IMR-90 (cell line): ENCODE measurements at regions not wholly inside any gene's neighbourhood (a gene's known extent, or its start where the extent isn't known, plus 50 kb on each side); places are given as distances from the start of the nearest gene placed in this dataset.

Experiments
- ATAC-seq: fragments of 200-7000 bp; cut with Tn5 transposase; 2 replicates; pipeline ENCODE4 v1.9.1; 2020; ENCODE audit warnings: low read depth, mild to moderate bottlenecking, moderate library complexity
- BruUV-seq: library from RNA; stranded (reverse); fragments of 400-500 nt; replicated peaks from 2 replicates; lab custom pipeline; 2021; lab: Mats Ljungman, UMichigan
- CTCF ChIA-PET: fragments of 300-600 bp; formaldehyde crosslinking; extraction: SDS; loops from one replicate; lab custom pipeline; 2021; ENCODE audit warnings: antibody characterized with exemption; lab: Yijun Ruan, JAX
- POLR2A ChIA-PET: fragments of 300-600 bp; sonication (Branson Sonifier 250); formaldehyde crosslinking; loops from one replicate; lab custom pipeline; 2022; ENCODE audit warnings: antibody characterized with exemption; ENCODE audit not compliant: unreplicated experiment; lab: Charles Lee
- DNase-seq: peaks from one replicate; pipeline ENCODE4 v3.0.0; 2013
- H2AFZ ChIP-seq: replicated peaks from 2 replicates; pipeline ENCODE3; 2013; ENCODE audit warnings: low read length, mild to moderate bottlenecking; ENCODE audit not compliant: poor library complexity
- H2AK5ac ChIP-seq: 2 replicates; pipeline ENCODE4 v1.6.1; 2013; ENCODE audit warnings: low read depth, low read length, inconsistent platforms
- H2AK9ac ChIP-seq: replicated peaks from 2 replicates; pipeline ENCODE3; 2013; ENCODE audit warnings: mild to moderate bottlenecking, low read depth, low read length, moderate library complexity; ENCODE audit not compliant: poor library complexity
- H2BK120ac ChIP-seq: 2 replicates; pipeline ENCODE4 v1.6.1; 2013; ENCODE audit warnings: low read depth, low read length, inconsistent platforms
- H2BK15ac ChIP-seq: 3 replicates; pipeline ENCODE4 v1.6.1; 2013; ENCODE audit warnings: low read depth, low read length, inconsistent platforms
- H2BK20ac ChIP-seq: 2 replicates; pipeline ENCODE4 v1.6.1; 2013; ENCODE audit warnings: low read depth, mild to moderate bottlenecking, inconsistent platforms, low read length, moderate library complexity
- H2BK5ac ChIP-seq: 2 replicates; pipeline ENCODE4 v1.6.1; 2013; ENCODE audit warnings: mild to moderate bottlenecking, low read depth, low read length, inconsistent platforms; ENCODE audit not compliant: poor library complexity, severe bottlenecking
- H3K14ac ChIP-seq: replicated peaks from 2 replicates; pipeline ENCODE4 v1.6.1; 2013; ENCODE audit warnings: low read depth, low read length, inconsistent platforms
- H3K18ac ChIP-seq: 2 replicates; pipeline ENCODE4 v1.6.1; 2013; ENCODE audit warnings: low read depth, low read length, control low read depth
- H3K23ac ChIP-seq: 2 replicates; pipeline ENCODE4 v1.6.1; 2013; ENCODE audit warnings: low read depth, low read length, inconsistent platforms
- H3K27ac ChIP-seq: 2 replicates; pipeline ENCODE4 v1.5.1; 2013; ENCODE audit warnings: mild to moderate bottlenecking, control low read depth, low read length; ENCODE audit not compliant: insufficient read depth
- H3K27me3 ChIP-seq: 2 replicates; pipeline ENCODE4 v1.6.1; 2013; ENCODE audit warnings: low read length; ENCODE audit not compliant: control insufficient read depth, insufficient read depth
- H3K36me3 ChIP-seq: 2 replicates; pipeline ENCODE4 v1.6.1; 2013; ENCODE audit warnings: low read length, mixed read lengths; ENCODE audit not compliant: control insufficient read depth, insufficient read depth
- H3K4ac ChIP-seq: 2 replicates; pipeline ENCODE4 v1.6.1; 2013; ENCODE audit warnings: low read depth, low read length, inconsistent platforms
- H3K4me1 ChIP-seq: 2 replicates; pipeline ENCODE4 v1.6.1; 2013; ENCODE audit warnings: low read length, mixed read lengths; ENCODE audit not compliant: control insufficient read depth, insufficient read depth
- H3K4me2 ChIP-seq: 2 replicates; pipeline ENCODE4 v1.6.1; 2013; ENCODE audit warnings: low read depth, mild to moderate bottlenecking, control low read depth, low read length, moderate library complexity
- H3K4me3 ChIP-seq: 2 replicates; pipeline ENCODE4 v1.5.1; 2013; ENCODE audit warnings: low read depth, mild to moderate bottlenecking, control low read depth, low read length, moderate library complexity; ENCODE audit not compliant: insufficient read depth
- H3K56ac ChIP-seq: 2 replicates; pipeline ENCODE4 v1.6.1; 2013; ENCODE audit warnings: low read length, inconsistent platforms; ENCODE audit not compliant: insufficient read depth; ENCODE audit errors: extremely low read depth
- H3K79me1 ChIP-seq, 2 experiments: 2 replicates each; pipeline ENCODE4 v1.6.1; 2013; ENCODE audit warnings: low read length in 2 of 2, inconsistent platforms in 1 of 2, low read depth in 1 of 2
- H3K9ac ChIP-seq: 2 replicates; pipeline ENCODE4 v1.6.1; 2013; ENCODE audit warnings: low read depth, low read length, control low read depth
- H3K9me1 ChIP-seq: 2 replicates; pipeline ENCODE4 v1.6.1; 2013; ENCODE audit warnings: low read length, inconsistent platforms; ENCODE audit not compliant: insufficient read depth
- H3K9me3 ChIP-seq: 2 replicates; pipeline ENCODE4 v1.6.1; 2013; ENCODE audit warnings: low read length; ENCODE audit not compliant: control insufficient read depth, insufficient read depth
- H4K20me1 ChIP-seq: 2 replicates; pipeline ENCODE4 v1.6.1; 2013; ENCODE audit warnings: low read length, inconsistent platforms; ENCODE audit not compliant: insufficient read depth
- H4K5ac ChIP-seq: 2 replicates; pipeline ENCODE4 v1.6.1; 2013; ENCODE audit warnings: mild to moderate bottlenecking, low read depth, low read length, control low read depth
- H4K8ac ChIP-seq, 2 experiments: 2 replicates each; pipeline ENCODE4 v1.6.1; 2013; ENCODE audit warnings: low read depth in 2 of 2, low read length in 2 of 2, control low read depth in 1 of 2, inconsistent platforms in 1 of 2
- H4K91ac ChIP-seq: 2 replicates; pipeline ENCODE4 v1.6.1; 2013; ENCODE audit warnings: low read depth, low read length, inconsistent platforms; ENCODE audit not compliant: insufficient read depth
- CEBPB ChIP-seq: IDR thresholded peaks from 2 replicates; pipeline ENCODE4 v1.6.1; 2012; ENCODE audit warnings: low read depth, low read length, improper control_type of control experiment
- CHD1 ChIP-seq: IDR thresholded peaks from 2 replicates; pipeline ENCODE4 v1.6.1; 2012; ENCODE audit warnings: low read depth, low read length, improper control_type of control experiment
- MAZ ChIP-seq: IDR thresholded peaks from 2 replicates; pipeline ENCODE4 v1.6.1; 2012; ENCODE audit warnings: low read depth, mild to moderate bottlenecking, low read length, improper control_type of control experiment, moderate library complexity, borderline replicate concordance
- NFE2L2 ChIP-seq: fragments of 150-350 bp; IDR thresholded peaks from 2 replicates; pipeline ENCODE4 v1.6.1; 2016; ENCODE audit warnings: low read depth, mild to moderate bottlenecking, low read length
- POLR2A ChIP-seq: IDR thresholded peaks from 2 replicates; pipeline ENCODE4 v1.6.1; 2012; ENCODE audit warnings: mild to moderate bottlenecking, low read depth, low read length
- RCOR1 ChIP-seq: IDR thresholded peaks from 2 replicates; pipeline ENCODE4 v1.6.1; 2012; ENCODE audit warnings: mild to moderate bottlenecking, low read length, improper control_type of control experiment; ENCODE audit not compliant: insufficient replicate concordance
- RFX5 ChIP-seq: IDR thresholded peaks from 2 replicates; pipeline ENCODE4 v1.8.0; 2012; ENCODE audit warnings: low read depth, mild to moderate bottlenecking, low read length, moderate library complexity
- WGBS, 2 experiments: methylation state at CpG; one replicate each; pipeline versions ENCODE4 v1.1.5 to v1.1.7; 2013; ENCODE audit warnings: missing lambda C conversion rate in 2 of 2; ENCODE audit not compliant: insufficient read length in 1 of 2; ENCODE audit errors: extremely low coverage in 2 of 2; 5-methylcytosine and 5-hydroxymethylcytosine counted together
- dilution Hi-C: fragments of 300-500 bp; cut with HindIII; formaldehyde crosslinking; loops from one replicate; pipeline ENCODE4 v1.14.3; 2018; ENCODE audit warnings: low sequenced_read_pairs; ENCODE audit not compliant: unreplicated experiment
- in situ Hi-C: fragments of 300-500 bp; cut with MboI; formaldehyde crosslinking; loops from 3 replicates; pipeline ENCODE4 v1.14.3; 2019; ENCODE audit warnings: low sequenced_read_pairs, inconsistent platforms, mixed read lengths
- intact Hi-C: fragments of 100-400 bp; cut with micrococcal nuclease; formaldehyde crosslinking; loops from 2 replicates; pipeline ENCODE4 v1.10.0; 2022
- TF ChIP-seq, protein P1 (sequence below): fragments of 150-350 bp; IDR thresholded peaks from 2 replicates; pipeline ENCODE4 v1.6.1; 2016; ENCODE audit warnings: low read depth, mild to moderate bottlenecking, low read length, moderate library complexity, borderline replicate concordance

DNA sequence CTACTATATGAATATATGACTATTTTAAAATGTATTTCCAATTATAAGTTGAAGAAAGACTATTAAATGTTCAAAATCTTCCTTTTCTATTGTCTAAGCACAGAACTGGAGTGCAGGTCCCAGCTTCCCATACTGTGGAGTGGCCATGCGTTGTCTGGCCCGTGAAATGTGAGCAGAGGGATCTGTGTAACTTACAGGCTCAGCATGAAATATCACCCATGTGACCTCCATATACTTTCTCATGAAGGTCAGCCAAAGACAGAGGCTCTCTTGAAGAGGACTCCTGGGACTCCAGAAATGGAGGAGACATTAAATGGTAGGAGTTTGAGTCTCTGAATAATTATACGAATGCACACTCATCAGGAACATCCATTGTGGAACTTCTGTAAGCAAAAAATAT, 92.4 kb upstream of the CAV2 start:
- WGBS, 2 experiments = no CpG with 5 or more reads among the region's 3 CpGs

More for the DNA sequence above, 92.4 kb upstream of the CAV2 start:
- H3K4me3 ChIP-seq = no peak overlapping the region
- H3K4ac ChIP-seq = no peak overlapping the region
- in situ Hi-C loops (no loop called here), intact Hi-C loops (no loop called here), dilution Hi-C loops (no loop called here)
- H3K9ac ChIP-seq = no peak overlapping the region
- H3K27ac ChIP-seq = no peak overlapping the region
- H3K36me3 ChIP-seq = no peaks in the 10 kb centered on the region
- no TSS peak for BruUV-seq
- H4K8ac ChIP-seq = peak overlapping the region in 1 of 2 experiments; percentile 31; a peak in 1 of 4 replicates
- no peaks in the 10 kb centered on the region for H3K9me3 ChIP-seq
- H3K56ac ChIP-seq = no peak overlapping the region
- H2BK120ac ChIP-seq = no peak overlapping the region
- H3K4me1 ChIP-seq = peaks cover 2% of the 10 kb centered on the region; the same call in 1 of the 2 replicates
- no peak overlapping the region for H4K5ac ChIP-seq
- no peaks in the 10 kb centered on the region for H4K20me1 ChIP-seq
- H2BK20ac ChIP-seq = no peak overlapping the region
- H3K4me2 ChIP-seq = no peak overlapping the region
- POLR2A ChIA-PET = no interaction called here
- H3K23ac ChIP-seq = no peak overlapping the region
- TF ChIP-seq NFE2L2 (no peak), RFX5 (no peak), CHD1 (no peak), CEBPB (no peak), POLR2A (no peak), RCOR1 (no peak), MAZ (no peak)
- TF ChIP-seq, protein P1, sequence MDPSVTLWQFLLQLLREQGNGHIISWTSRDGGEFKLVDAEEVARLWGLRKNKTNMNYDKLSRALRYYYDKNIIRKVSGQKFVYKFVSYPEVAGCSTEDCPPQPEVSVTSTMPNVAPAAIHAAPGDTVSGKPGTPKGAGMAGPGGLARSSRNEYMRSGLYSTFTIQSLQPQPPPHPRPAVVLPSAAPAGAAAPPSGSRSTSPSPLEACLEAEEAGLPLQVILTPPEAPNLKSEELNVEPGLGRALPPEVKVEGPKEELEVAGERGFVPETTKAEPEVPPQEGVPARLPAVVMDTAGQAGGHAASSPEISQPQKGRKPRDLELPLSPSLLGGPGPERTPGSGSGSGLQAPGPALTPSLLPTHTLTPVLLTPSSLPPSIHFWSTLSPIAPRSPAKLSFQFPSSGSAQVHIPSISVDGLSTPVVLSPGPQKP = no peak
- no peak overlapping the region for H2AFZ ChIP-seq
- no peak overlapping the region for H3K14ac ChIP-seq
- H2BK5ac ChIP-seq = no peak overlapping the region
- CTCF ChIA-PET = no interaction called here
- H4K91ac ChIP-seq = no peak overlapping the region
- H2AK9ac ChIP-seq = no peak overlapping the region
- DNase-seq (peak; percentile 23), ATAC-seq (no peak; the same call in 1 of the 2 replicates)
- no peaks in the 10 kb centered on the region for H3K79me1 ChIP-seq
- peak overlapping the region; percentile 31 for H2AK5ac ChIP-seq
- H3K27me3 ChIP-seq = no peaks in the 10 kb centered on the region
- H3K18ac ChIP-seq = peak overlapping the region; percentile 20; the same call in 1 of the 2 replicates
- no peak overlapping the region for H2BK15ac ChIP-seq
- no peaks in the 10 kb centered on the region; the same call in 1 of the 2 replicates for H3K9me1 ChIP-seq
